Suprapubic skin (tissue), 4 donors: ENCODE measurements at regions not wholly inside any gene's neighbourhood (a gene's known extent, or its start where the extent isn't known, plus 50 kb on each side); places are given as distances from the start of the nearest gene placed in this dataset.

Experiments used
- CTCF ChIP-seq, 2 donors: fragments of 200-600 bp in 1 of 2; fragments of 450-650 bp in 1 of 2; sonication (generic) in 1 of 2; IDR thresholded peaks; one replicate each; pipeline ENCODE4 v1.5.1; 2016 to 2019; ENCODE audit warnings: antibody characterized with exemption in 2 of 2, mild to moderate bottlenecking in 1 of 2, moderate library complexity in 1 of 2
- EP300 ChIP-seq: sonication (generic); formaldehyde crosslinking; IDR thresholded peaks from one replicate; pipeline ENCODE4 v1.6.1; 2017; ENCODE audit warnings: antibody characterized with exemption
- POLR2A ChIP-seq, 2 donors: fragments of 450-650 bp; IDR thresholded peaks; one replicate each; pipeline ENCODE4 v1.6.1; 2017; ENCODE audit warnings: antibody characterized with exemption in 2 of 2, mild to moderate bottlenecking in 2 of 2, moderate library complexity in 2 of 2
- POLR2AphosphoS5 ChIP-seq, 3 donors: sonication (generic); formaldehyde crosslinking; IDR thresholded peaks; one replicate each; pipeline ENCODE4 v1.6.1; 2017; ENCODE audit warnings: antibody characterized with exemption in 3 of 3

- no peak for TF ChIP-seq CTCF (IDR thresholded peaks at IDR 0.05)
- TF ChIP-seq POLR2A (IDR thresholded peaks at IDR 0.05): no peak
- no peak for TF ChIP-seq POLR2AphosphoS5 (IDR thresholded peaks at IDR 0.05)
- no peak for TF ChIP-seq EP300
Measured at GRCh38 chr20:11001302-11001701, 327.5 kb upstream of the JAG1 start.
